HepG2 (cell line): ENCODE measurements at regions not wholly inside any gene's neighbourhood (a gene's known extent, or its start where the extent isn't known, plus 50 kb on each side); places are given as distances from the start of the nearest gene placed in this dataset.

Experiments
- AKAP8 ChIP-seq: sonication (generic); formaldehyde crosslinking; IDR thresholded peaks from 2 replicates; pipeline ENCODE4 v1.5.1; 2020; ENCODE audit warnings: mild to moderate bottlenecking, missing genetic modification reagents
- ARNTL ChIP-seq: sonication (generic); formaldehyde crosslinking; IDR thresholded peaks from 2 replicates; pipeline ENCODE4 v1.4.0; 2020; ENCODE audit warnings: mild to moderate bottlenecking, missing genetic modification reagents
- EED ChIP-seq: sonication (generic); formaldehyde crosslinking; IDR thresholded peaks from 2 replicates; pipeline ENCODE4 v1.5.0; 2020; ENCODE audit warnings: mild to moderate bottlenecking, missing genetic modification reagents
- LRRFIP1 ChIP-seq: sonication (generic); formaldehyde crosslinking; conservative IDR thresholded peaks from 2 replicates; pipeline ENCODE4 v1.4.0; 2020; ENCODE audit warnings: missing genetic modification reagents
- MAFK ChIP-seq, 2 experiments: IDR thresholded peaks in 1 of 2; conservative IDR thresholded peaks in 1 of 2; 2 replicates each; pipeline ENCODE4 v1.6.1; 2011; ENCODE audit warnings: improper control_type of control experiment in 2 of 2, low read length in 2 of 2
- MEIS1 ChIP-seq: sonication (generic); formaldehyde crosslinking; IDR thresholded peaks from 2 replicates; pipeline ENCODE4 v1.9.0; 2021; ENCODE audit warnings: mild to moderate bottlenecking, missing genetic modification reagents, moderate library complexity, borderline replicate concordance
- MXI1 ChIP-seq: IDR thresholded peaks from 3 replicates; pipeline ENCODE4 v1.6.1; 2012; ENCODE audit warnings: low read depth, low read length, inconsistent platforms, borderline replicate concordance
- PHF20 ChIP-seq: sonication (generic); formaldehyde crosslinking; IDR thresholded peaks from 2 replicates; pipeline ENCODE4 v1.5.0; 2020; ENCODE audit warnings: mild to moderate bottlenecking, missing genetic modification reagents
- PREB ChIP-seq: sonication (generic); formaldehyde crosslinking; IDR thresholded peaks from 2 replicates; pipeline ENCODE4 v1.4.0; 2020; ENCODE audit warnings: missing genetic modification reagents
- REPIN1 ChIP-seq: sonication (generic); formaldehyde crosslinking; IDR thresholded peaks from 2 replicates; pipeline ENCODE4 v1.8.0; 2022; ENCODE audit warnings: missing genetic modification reagents, low read depth, mild to moderate bottlenecking, borderline replicate concordance
- TF ChIP-seq, protein P1 (sequence below): sonication (generic); formaldehyde crosslinking; IDR thresholded peaks from 2 replicates; pipeline ENCODE4 v1.4.0; 2020; ENCODE audit warnings: missing genetic modification reagents
- TF ChIP-seq, protein P2 (sequence below): sonication (generic); formaldehyde crosslinking; IDR thresholded peaks from 2 replicates; pipeline ENCODE4 v1.5.0; 2020; ENCODE audit warnings: mild to moderate bottlenecking, missing genetic modification reagents, moderate library complexity

DNA sequence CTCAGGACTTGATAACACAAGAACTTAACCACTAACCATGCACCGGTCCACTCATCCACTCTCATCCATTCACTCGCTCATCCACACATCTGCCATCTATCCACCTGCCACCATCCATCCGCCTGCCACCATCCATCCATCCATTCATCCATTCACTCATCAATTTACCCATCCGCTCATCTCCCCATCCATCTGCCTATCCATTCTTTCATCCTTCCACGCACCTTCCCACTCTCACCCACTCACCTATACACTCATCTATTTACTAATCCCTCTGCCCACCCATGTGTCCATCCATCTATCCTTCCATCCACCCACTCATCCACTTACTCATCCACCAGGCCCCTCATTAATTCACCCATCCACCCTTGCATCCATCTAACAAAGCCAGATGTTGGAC is 131.0 kb downstream of the MRM1 start:
- TF ChIP-seq AKAP8 (CRISPR knock-in tag), result no peak
- TF ChIP-seq, protein P1, sequence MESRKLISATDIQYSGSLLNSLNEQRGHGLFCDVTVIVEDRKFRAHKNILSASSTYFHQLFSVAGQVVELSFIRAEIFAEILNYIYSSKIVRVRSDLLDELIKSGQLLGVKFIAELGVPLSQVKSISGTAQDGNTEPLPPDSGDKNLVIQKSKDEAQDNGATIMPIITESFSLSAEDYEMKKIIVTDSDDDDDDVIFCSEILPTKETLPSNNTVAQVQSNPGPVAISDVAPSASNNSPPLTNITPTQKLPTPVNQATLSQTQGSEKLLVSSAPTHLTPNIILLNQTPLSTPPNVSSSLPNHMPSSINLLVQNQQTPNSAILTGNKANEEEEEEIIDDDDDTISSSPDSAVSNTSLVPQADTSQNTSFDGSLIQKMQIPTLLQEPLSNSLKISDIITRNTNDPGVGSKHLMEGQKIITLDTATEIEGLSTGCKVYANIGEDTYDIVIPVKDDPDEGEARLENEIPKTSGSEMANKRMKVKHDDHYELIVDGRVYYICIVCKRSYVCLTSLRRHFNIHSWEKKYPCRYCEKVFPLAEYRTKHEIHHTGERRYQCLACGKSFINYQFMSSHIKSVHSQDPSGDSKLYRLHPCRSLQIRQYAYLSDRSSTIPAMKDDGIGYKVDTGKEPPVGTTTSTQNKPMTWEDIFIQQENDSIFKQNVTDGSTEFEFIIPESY (CRISPR knock-in tag), result no peak
- TF ChIP-seq EED (CRISPR knock-in tag), result no peak
- TF ChIP-seq MXI1, result no peak
- TF ChIP-seq LRRFIP1 (CRISPR knock-in tag), result no peak
- TF ChIP-seq PHF20 (CRISPR knock-in tag), result no peak
- no peak for TF ChIP-seq REPIN1 (CRISPR knock-in tag)
- TF ChIP-seq, protein P2, sequence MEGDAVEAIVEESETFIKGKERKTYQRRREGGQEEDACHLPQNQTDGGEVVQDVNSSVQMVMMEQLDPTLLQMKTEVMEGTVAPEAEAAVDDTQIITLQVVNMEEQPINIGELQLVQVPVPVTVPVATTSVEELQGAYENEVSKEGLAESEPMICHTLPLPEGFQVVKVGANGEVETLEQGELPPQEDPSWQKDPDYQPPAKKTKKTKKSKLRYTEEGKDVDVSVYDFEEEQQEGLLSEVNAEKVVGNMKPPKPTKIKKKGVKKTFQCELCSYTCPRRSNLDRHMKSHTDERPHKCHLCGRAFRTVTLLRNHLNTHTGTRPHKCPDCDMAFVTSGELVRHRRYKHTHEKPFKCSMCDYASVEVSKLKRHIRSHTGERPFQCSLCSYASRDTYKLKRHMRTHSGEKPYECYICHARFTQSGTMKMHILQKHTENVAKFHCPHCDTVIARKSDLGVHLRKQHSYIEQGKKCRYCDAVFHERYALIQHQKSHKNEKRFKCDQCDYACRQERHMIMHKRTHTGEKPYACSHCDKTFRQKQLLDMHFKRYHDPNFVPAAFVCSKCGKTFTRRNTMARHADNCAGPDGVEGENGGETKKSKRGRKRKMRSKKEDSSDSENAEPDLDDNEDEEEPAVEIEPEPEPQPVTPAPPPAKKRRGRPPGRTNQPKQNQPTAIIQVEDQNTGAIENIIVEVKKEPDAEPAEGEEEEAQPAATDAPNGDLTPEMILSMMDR (CRISPR knock-in tag), result no peak
- no peak for TF ChIP-seq ARNTL
- no peak for TF ChIP-seq PREB (CRISPR knock-in tag)
- TF ChIP-seq MEIS1 (CRISPR knock-in tag), result no peak
- TF ChIP-seq MAFK (conservative IDR thresholded peaks at IDR 0.05 in 1 of 2, IDR thresholded peaks at IDR 0.05 in 1 of 2; ENCODE audit: low read length in 2 of 2), result no peak
